HG03175 (cell line): ENCODE measurements at regions not wholly inside any gene's neighbourhood (a gene's known extent, or its start where the extent isn't known, plus 50 kb on each side); places are given as distances from the start of the nearest gene placed in this dataset.

Experiments used
- ATAC-seq: cut with Tn5 transposase; IDR thresholded peaks from one replicate; pipeline ENCODE4 v1.9.1; 2021; ENCODE audit warnings: mild to moderate bottlenecking, moderate library complexity; ENCODE audit not compliant: unreplicated experiment

DNA sequence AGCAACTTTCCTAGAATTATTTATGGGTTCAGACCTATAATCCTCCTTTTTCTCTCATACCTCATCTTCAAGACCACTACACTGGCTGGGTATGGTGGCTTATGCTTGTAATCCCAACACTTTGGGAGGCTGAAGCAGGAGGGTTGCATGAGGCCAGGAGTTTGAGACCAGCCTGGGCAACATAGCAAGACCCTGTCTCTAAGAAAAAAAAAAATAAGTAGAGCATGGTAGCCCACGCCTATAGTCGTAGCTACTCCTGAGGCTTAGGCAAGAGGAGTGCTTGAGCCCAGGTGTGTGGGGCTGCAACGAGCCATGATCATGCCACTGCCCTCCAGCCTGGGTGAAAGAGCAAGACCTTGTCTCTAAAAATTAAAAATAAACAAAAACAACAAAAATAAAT, 832.4 kb downstream of the PCDH18 start:
- no peak for ATAC-seq

GRCh38 chr4:136691607-136692006, 840.7 kb downstream of the PCDH18 start:
- ATAC-seq = no peak

GRCh38 chr4:136690360-136690759, 841.9 kb downstream of the PCDH18 start:
- ATAC-seq = no peak

GRCh38 chr4:136687596-136687995, 844.7 kb downstream of the PCDH18 start:
- no peak for ATAC-seq

DNA sequence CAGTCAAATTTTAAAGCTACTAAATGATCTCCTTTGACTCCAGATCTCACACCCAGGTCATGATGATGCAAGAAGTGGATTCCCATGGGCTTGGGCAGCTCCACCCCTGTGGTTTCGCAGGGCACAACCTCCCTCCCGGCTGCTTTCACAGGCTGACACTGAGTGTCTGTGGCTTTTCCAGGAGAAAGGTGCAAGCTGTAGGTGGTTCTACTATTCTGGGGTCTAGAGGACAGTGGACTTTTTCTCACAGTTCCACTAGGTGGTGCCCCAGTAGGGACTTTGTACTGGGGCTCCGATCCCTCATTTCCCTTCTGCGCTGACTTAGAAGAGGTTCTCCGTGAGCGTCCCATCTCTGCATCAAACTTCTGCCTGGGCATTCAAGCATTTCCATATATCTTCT, 845.2 kb downstream of the PCDH18 start:
- no peak for ATAC-seq

GRCh38 chr4:136680761-136681160, 851.5 kb downstream of the PCDH18 start:
- no peak for ATAC-seq

DNA sequence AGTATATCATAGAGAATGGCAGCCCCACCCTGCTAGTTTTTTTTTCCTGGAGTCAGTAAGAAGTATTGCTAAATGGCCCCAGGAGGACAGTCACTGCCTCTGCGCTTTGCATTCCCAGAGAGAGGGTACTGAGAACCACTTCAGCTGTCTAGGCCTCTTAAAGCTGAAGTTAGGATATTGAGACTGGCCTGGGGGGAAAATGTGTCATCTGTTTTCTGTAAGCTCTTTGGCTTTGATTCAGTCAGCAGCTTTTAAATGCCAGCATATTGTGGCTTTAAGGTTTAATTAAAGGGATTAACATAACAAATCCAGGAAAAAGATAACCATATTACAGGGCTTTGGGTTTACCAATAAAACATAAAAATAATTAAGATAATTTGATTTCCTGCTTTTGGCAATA, 852.0 kb downstream of the PCDH18 start:
- no peak for ATAC-seq

DNA sequence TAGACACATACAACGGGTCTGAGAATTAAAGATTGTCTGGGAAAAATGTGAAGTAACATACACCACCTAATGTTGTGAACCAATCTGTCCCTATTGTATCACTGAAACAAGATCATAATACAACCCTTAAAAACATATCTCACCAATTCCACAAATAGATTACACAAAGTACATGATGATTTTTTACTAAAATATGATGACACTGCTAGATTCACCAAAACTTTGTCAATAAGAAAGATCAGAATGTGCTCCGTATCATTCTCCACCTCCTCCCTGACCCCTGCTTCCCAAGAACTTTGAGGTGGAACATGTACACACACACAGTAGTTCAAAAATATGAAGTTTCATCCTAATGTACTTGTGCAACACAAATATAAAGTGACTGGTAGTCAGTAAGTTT, 862.0 kb downstream of the PCDH18 start:
- no peak for ATAC-seq

GRCh38 chr4:136664988-136665387, 867.3 kb downstream of the PCDH18 start:
- ATAC-seq = no peak

DNA sequence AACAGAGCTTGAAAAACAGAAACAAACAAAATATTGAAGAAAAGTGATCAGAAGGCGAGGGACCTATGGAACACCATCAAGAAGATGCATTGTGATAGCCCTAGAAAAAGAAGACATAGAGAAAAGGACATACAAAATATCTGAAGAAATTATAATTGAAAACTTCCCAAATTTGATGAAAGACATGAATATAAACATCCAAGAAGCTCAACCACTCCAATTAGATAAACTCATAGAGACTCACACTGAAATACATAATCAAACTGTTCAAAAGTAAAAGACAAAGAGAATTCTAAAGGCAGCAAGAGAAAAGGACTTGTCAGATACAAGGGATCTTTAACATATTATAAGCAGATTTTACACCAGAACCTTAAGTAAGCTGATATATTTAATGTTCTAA, 869.8 kb downstream of the PCDH18 start:
- ATAC-seq = no peak

DNA sequence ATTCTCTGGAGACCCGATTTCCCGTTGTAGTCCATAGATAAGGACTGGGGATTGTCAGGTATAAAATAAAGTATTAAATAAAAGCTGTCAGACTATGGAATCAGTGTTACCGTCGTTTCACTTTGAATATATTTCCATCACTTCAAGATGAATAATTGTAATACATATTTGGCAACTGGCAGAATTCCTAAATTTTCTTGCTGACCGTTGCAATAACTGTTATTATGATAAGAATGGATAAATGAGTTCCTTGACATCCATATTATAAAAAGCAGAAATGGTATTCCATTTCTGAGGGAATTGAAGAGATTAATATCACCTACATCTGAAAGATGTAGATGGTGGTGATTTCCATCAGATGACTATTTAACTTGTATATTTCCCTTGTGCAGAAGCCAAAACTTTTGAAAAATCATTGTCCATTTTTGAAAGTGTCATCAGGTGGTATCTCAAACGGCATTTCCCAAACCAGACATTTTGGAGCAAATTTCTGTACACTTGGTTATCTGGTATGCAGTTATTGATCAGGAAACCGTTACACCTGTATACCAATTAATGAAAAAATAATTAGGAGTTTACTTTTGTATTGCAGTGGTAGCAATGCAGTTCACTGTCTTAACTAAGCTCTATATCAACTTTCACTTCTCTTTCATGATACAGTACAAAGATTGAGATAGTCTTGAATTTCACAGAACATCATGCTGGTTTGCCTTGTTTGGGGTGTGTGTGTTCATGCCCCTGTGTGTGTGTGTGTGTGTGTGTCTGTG, 878.5 kb downstream of the PCDH18 start:
- ATAC-seq = no peak

DNA sequence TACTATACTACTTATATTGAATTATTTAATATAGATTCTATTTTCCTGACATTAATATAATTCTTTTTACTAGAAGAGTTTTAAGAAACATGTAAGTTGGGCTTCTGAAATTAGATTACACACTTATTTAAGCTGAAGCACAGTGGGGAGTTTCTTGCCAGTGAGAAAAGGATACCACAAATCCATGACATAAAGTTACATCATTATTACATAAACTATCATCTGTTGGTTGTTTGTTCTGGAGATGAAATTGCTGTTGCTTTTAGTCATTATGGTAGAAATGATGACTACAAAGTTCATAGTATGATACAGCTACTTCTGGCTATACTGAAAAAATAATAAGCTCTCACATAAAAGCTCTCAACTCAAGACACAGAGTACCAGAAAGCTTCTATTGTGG, 880.4 kb downstream of the PCDH18 start:
- ATAC-seq = no peak

GRCh38 chr4:136651278-136651667, 881.0 kb downstream of the PCDH18 start:
- peak; percentile 42 for ATAC-seq

DNA sequence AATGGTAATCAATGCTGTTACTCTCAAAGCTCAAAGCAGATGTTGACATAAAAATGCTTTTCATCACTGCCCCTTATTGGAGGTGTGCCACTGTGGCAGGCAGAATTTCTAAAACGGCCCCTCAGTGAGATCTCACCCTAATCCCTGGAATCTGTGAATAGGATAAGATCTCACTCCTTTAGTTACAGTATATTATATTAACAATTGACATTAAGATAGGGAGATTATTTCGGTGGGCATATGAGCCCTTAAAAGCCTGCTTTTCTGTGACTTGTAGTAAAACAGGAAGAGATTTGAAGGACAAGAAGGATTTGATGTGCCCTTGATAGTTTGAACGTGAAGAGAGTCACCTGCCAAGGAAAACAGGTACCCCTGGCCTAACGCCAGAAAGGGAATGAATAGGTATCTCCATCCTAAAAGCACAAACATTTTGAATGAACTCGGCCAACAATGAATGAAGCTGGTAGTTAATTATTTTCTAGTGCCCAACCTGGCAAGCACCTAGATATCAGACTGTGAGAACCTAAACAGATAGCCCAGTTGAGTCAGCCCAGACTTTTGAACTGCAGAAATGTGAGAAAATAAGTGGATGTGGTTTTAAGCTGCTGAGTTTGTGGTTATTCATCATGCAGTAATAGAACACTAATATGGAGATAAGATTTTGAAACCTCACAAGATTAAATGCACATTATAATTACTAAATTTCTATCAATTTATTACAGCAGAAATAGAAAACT, 881.6 kb downstream of the PCDH18 start:
- ATAC-seq = peak; percentile 94

GRCh38 chr4:136644279-136644678, 888.0 kb downstream of the PCDH18 start:
- no peak for ATAC-seq

DNA sequence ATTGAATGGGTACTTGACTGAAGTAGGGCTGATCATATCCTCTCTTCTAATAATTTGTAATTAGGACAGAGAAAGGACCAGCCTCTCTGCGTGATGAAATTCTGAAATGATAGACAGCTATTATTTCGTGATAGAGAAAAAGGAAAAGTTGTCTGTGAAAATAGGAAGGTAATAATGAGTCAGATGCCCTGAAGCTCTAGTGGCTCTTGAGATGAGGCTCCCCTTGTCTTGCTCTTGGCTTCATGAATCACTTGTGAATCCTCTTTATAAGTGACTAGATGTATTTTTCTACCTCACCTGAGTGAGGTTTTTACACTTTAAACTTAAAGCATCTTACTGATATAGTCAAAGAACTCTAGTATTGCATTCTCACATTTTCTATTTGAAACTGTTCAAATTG, 888.9 kb downstream of the PCDH18 start:
- no peak for ATAC-seq

DNA sequence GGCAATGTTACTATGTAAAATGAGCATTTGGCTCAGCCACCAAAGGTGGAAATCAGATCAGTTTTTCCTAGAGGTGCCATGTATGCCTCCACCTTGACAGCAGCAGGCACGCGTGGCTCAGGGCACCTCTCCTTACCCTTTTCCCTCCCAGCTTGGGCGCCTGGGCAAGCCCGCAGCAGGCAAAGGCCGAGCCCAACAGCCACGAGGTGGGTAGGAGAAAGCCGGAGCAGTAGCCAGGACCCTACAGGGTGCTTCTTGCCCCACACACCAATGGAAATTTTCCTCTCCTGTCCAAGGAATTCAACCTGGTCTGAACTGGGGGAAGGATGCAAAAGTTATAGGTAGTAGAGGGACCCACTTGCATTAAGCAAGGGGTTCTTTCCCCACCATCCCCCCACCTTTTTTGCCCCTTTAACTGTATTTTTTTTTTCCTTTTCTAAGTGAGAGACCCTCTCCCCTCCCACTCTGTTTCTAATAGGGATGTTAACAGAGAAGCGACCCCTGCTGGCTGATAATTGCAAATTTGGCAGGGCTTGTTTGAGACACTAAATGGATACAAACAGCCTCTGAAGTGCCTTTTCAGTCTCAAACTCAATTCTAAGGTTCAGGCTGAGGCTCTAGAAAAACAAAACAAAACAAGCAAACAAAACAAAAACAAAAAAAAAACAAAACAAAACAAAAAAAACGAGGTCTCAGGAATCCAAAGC, 895.1 kb downstream of the PCDH18 start:
- peak; percentile 38 for ATAC-seq

GRCh38 chr4:136636155-136636554, 896.1 kb downstream of the PCDH18 start:
- ATAC-seq = no peak

DNA sequence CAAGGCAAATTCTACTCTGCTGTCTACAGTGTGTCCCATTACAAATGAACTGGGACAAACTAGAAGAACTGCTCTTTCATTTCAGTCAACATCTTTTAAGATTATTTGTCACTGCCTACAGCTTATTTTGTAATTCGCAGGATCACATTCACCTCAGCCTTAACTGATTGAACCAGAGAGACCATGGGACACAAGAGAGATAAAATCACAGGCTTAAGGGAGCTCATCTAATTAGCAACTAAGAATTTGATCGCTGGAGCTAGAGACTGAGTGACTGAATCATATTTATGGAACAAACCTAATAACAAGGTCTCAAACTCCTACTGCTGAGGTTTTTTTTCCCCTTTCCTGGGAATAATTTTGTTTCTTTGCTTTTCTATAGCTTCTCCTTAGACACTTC, 898.2 kb downstream of the PCDH18 start:
- ATAC-seq = no peak

- ATAC-seq = no peak
Observed at GRCh38 chr4:136599890-136600289, 932.4 kb downstream of the PCDH18 start.

GRCh38 chr4:136590440-136590839, 941.9 kb downstream of the PCDH18 start:
- ATAC-seq = no peak

GRCh38 chr4:136583567-136583966, 948.7 kb downstream of the PCDH18 start:
- no peak for ATAC-seq
